ENCODE measurements at regions not wholly inside any gene's neighbourhood (a gene's known extent, or its start where the extent isn't known, plus 50 kb on each side); places are given as distances from the start of the nearest gene placed in this dataset.
"Not testable (repeated sequence)": the region's sequence is repeated elsewhere in the genome, so short reads cannot be mapped to it uniquely, and the experiment has no call there.

GRCh38 chr13:86426437-86426836 is 627.2 kb upstream of the SLITRK6 start:
- no peak for DNase-seq

- DNase-seq, result no peak
Observed at GRCh38 chr13:86429756-86430155, 630.5 kb upstream of the SLITRK6 start.

GRCh38 chr13:86438034-86438433 is 638.8 kb upstream of the SLITRK6 start:
- DNase-seq, result no peak

GRCh38 chr13:86445206-86445605 is 646.0 kb upstream of the SLITRK6 start:
- no peak for DNase-seq

- no peak for DNase-seq
Observed at GRCh38 chr13:86445672-86446071, 646.5 kb upstream of the SLITRK6 start.

GRCh38 chr13:86446311-86446710 is 647.1 kb upstream of the SLITRK6 start:
- DNase-seq, result no peak

GRCh38 chr13:86447479-86447878 is 648.3 kb upstream of the SLITRK6 start:
- DNase-seq, result no peak

- DNase-seq, result no peak
Observed at GRCh38 chr13:86462011-86462410, 662.8 kb upstream of the SLITRK6 start.

GRCh38 chr13:86464193-86464592 is 665.0 kb upstream of the SLITRK6 start:
- no peak for DNase-seq

- no peak for DNase-seq
Observed at GRCh38 chr13:86474971-86475370, 675.8 kb upstream of the SLITRK6 start.

GRCh38 chr13:86476656-86477055 is 677.4 kb upstream of the SLITRK6 start:
- DNase-seq, result no peak

GRCh38 chr13:86486582-86486981 is 687.4 kb upstream of the SLITRK6 start:
- no peak for DNase-seq

- no peak for DNase-seq
Observed at GRCh38 chr13:86491121-86491520, 691.9 kb upstream of the SLITRK6 start.

GRCh38 chr13:86501931-86502330 is 702.7 kb upstream of the SLITRK6 start:
- DNase-seq, result not testable (repeated sequence)

- no peak for DNase-seq
Observed at GRCh38 chr13:86510792-86511191, 711.6 kb upstream of the SLITRK6 start.

- DNase-seq, result no peak
Observed at GRCh38 chr13:86541461-86541860, 742.2 kb upstream of the SLITRK6 start.

GRCh38 chr13:86554066-86554465 is 754.8 kb upstream of the SLITRK6 start:
- no peak for DNase-seq

- DNase-seq, result no peak
Observed at GRCh38 chr13:86559901-86560300, 760.7 kb upstream of the SLITRK6 start.

GRCh38 chr13:86562866-86563265 is 763.6 kb upstream of the SLITRK6 start:
- no peak for DNase-seq

GRCh38 chr13:86563308-86563707 is 764.1 kb upstream of the SLITRK6 start:
- DNase-seq, result no peak

GRCh38 chr13:86567119-86567518 is 767.9 kb upstream of the SLITRK6 start:
- no peak for DNase-seq

GRCh38 chr13:86569119-86569518 is 769.9 kb upstream of the SLITRK6 start:
- DNase-seq, result no peak

- DNase-seq, result no peak
Observed at GRCh38 chr13:86569974-86570373, 770.8 kb upstream of the SLITRK6 start.

- no peak for DNase-seq
Observed at GRCh38 chr13:86572115-86572514, 772.9 kb upstream of the SLITRK6 start.

- no peak for DNase-seq
Observed at GRCh38 chr13:86579662-86580061, 780.4 kb upstream of the SLITRK6 start.

- no peak for DNase-seq
Observed at GRCh38 chr13:86581706-86582105, 782.5 kb upstream of the SLITRK6 start.

Measured in suppressor macrophage treated with lipopolysaccharide for 4 hours (primary cell).